ENCODE measurements at regions not wholly inside any gene's neighbourhood (a gene's known extent, or its start where the extent isn't known, plus 50 kb on each side); places are given as distances from the start of the nearest gene placed in this dataset.

- no peak for DNase-seq (ENCODE audit: extremely low read depth in 1 of 11, low read depth in 9 of 11, low spot score in 4 of 11)
Observed at GRCh38 chr18:24802456-24802855, 342.0 kb downstream of the HRH4 start.

- DNase-seq (ENCODE audit: extremely low read depth in 1 of 11, low read depth in 9 of 11, low spot score in 4 of 11), result no peak
Observed at GRCh38 chr18:24805156-24805555, 344.7 kb downstream of the HRH4 start.

- DNase-seq (ENCODE audit: extremely low read depth in 1 of 11, low read depth in 9 of 11, low spot score in 4 of 11), result peak in 1 of 11 donors; percentile 59
Observed at GRCh38 chr18:24809173-24809950, 348.9 kb downstream of the HRH4 start.

GRCh38 chr18:24810561-24811305 lies 350.3 kb downstream of the HRH4 start:
- DNase-seq (ENCODE audit: extremely low read depth in 1 of 11, low read depth in 9 of 11, low spot score in 4 of 11), result no peak

- DNase-seq (ENCODE audit: extremely low read depth in 1 of 11, low read depth in 9 of 11, low spot score in 4 of 11), result no peak
Observed at GRCh38 chr18:24811950-24812681, 351.7 kb downstream of the HRH4 start.

- DNase-seq (ENCODE audit: extremely low read depth in 1 of 11, low read depth in 9 of 11, low spot score in 4 of 11), result no peak
Observed at GRCh38 chr18:24814521-24814920, 354.1 kb downstream of the HRH4 start.

GRCh38 chr18:24817150-24817549 lies 356.7 kb downstream of the HRH4 start:
- no peak for DNase-seq (ENCODE audit: extremely low read depth in 1 of 11, low read depth in 9 of 11, low spot score in 4 of 11)

GRCh38 chr18:24817587-24818371 lies 357.3 kb downstream of the HRH4 start:
- DNase-seq (ENCODE audit: extremely low read depth in 1 of 11, low read depth in 9 of 11, low spot score in 4 of 11), result no peak

- no peak for DNase-seq (ENCODE audit: extremely low read depth in 1 of 11, low read depth in 9 of 11, low spot score in 4 of 11)
Observed at GRCh38 chr18:24818441-24818840, 358.0 kb downstream of the HRH4 start.

GRCh38 chr18:24819141-24819890 lies 358.9 kb downstream of the HRH4 start:
- no peak for DNase-seq (ENCODE audit: extremely low read depth in 1 of 11, low read depth in 9 of 11, low spot score in 4 of 11)

- DNase-seq (ENCODE audit: extremely low read depth in 1 of 11, low read depth in 9 of 11, low spot score in 4 of 11), result no peak
Observed at GRCh38 chr18:24825397-24825796, 365.0 kb downstream of the HRH4 start.

GRCh38 chr18:24826605-24827004 lies 366.2 kb downstream of the HRH4 start:
- DNase-seq (ENCODE audit: extremely low read depth in 1 of 11, low read depth in 9 of 11, low spot score in 4 of 11), result no peak

GRCh38 chr18:24827501-24827900 lies 367.1 kb downstream of the HRH4 start:
- DNase-seq (ENCODE audit: extremely low read depth in 1 of 11, low read depth in 9 of 11, low spot score in 4 of 11), result no peak

- no peak for DNase-seq (ENCODE audit: extremely low read depth in 1 of 11, low read depth in 9 of 11, low spot score in 4 of 11)
Observed at GRCh38 chr18:24831081-24831480, 370.6 kb downstream of the HRH4 start.

- peak in 10 of 11 donors; percentile 61 to 87 (median 74) for DNase-seq (ENCODE audit: extremely low read depth in 1 of 11, low read depth in 9 of 11, low spot score in 4 of 11)
Observed at GRCh38 chr18:24831871-24832665, 371.6 kb downstream of the HRH4 start.

GRCh38 chr18:24835751-24836150 lies 375.3 kb downstream of the HRH4 start:
- no peak for DNase-seq (ENCODE audit: extremely low read depth in 1 of 11, low read depth in 9 of 11, low spot score in 4 of 11)

GRCh38 chr18:24837066-24837465 lies 376.6 kb downstream of the HRH4 start:
- DNase-seq (ENCODE audit: extremely low read depth in 1 of 11, low read depth in 9 of 11, low spot score in 4 of 11), result peak in 7 of 11 donors; percentile 48 to 80 (median 72)

- DNase-seq (ENCODE audit: extremely low read depth in 1 of 11, low read depth in 9 of 11, low spot score in 4 of 11), result no peak
Observed at GRCh38 chr18:24840051-24840450, 379.6 kb downstream of the HRH4 start.
